RWPE1 (cell line): ENCODE measurements at regions not wholly inside any gene's neighbourhood (a gene's known extent, or its start where the extent isn't known, plus 50 kb on each side); places are given as distances from the start of the nearest gene placed in this dataset.

Source experiments
- CTCF ChIA-PET: fragments of 350-600 bp; sonication (Branson Sonifier 250); formaldehyde crosslinking; extraction: SDS; loops from one replicate; lab custom pipeline; 2021; lab: Yijun Ruan, JAX
- POLR2A ChIA-PET: fragments of 400-600 bp; formaldehyde crosslinking; extraction: SDS; loops from one replicate; lab custom pipeline; 2020; ENCODE audit warnings: antibody characterized with exemption; ENCODE audit not compliant: low non-redundant PET; lab: Yijun Ruan, JAX
- DNase-seq: peaks from one replicate; pipeline ENCODE4 v3.0.0; 2012; ENCODE audit warnings: low spot score
- H3K27ac ChIP-seq: fragments of 450-650 bp; 2 replicates; pipeline ENCODE4 v1.5.1; 2017
- TF ChIP-seq, protein P1 (sequence below): fragments of 450-650 bp; conservative IDR thresholded peaks from 2 replicates; pipeline ENCODE4 v1.5.1; 2017; ENCODE audit warnings: low read depth, mild to moderate bottlenecking

DNA sequence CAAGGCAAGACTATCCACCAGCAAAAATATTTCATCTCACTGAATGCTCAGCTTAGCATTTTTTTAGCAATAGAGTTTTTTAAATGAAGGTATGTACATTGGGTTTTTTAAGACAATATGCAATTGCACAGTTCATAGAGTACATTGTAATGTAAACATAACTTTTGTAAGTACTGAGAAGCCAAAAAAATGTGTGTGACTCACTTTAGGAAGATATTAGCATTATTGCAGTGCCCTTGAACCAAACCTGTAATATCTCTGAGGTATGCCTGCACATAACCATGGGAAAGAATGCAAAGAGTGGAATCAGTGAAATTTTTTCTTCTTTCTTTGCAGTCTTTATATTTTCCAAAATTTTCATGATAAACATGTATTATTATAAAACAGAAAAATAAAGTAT is 1533.3 kb upstream of the WWC1 start:
- no peak overlapping the region for H3K27ac ChIP-seq
- DNase-seq: peak; percentile 37
- TF ChIP-seq, protein P1, sequence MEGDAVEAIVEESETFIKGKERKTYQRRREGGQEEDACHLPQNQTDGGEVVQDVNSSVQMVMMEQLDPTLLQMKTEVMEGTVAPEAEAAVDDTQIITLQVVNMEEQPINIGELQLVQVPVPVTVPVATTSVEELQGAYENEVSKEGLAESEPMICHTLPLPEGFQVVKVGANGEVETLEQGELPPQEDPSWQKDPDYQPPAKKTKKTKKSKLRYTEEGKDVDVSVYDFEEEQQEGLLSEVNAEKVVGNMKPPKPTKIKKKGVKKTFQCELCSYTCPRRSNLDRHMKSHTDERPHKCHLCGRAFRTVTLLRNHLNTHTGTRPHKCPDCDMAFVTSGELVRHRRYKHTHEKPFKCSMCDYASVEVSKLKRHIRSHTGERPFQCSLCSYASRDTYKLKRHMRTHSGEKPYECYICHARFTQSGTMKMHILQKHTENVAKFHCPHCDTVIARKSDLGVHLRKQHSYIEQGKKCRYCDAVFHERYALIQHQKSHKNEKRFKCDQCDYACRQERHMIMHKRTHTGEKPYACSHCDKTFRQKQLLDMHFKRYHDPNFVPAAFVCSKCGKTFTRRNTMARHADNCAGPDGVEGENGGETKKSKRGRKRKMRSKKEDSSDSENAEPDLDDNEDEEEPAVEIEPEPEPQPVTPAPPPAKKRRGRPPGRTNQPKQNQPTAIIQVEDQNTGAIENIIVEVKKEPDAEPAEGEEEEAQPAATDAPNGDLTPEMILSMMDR: no peak
- CTCF ChIA-PET: no interaction called here
- POLR2A ChIA-PET: no interaction called here

DNA sequence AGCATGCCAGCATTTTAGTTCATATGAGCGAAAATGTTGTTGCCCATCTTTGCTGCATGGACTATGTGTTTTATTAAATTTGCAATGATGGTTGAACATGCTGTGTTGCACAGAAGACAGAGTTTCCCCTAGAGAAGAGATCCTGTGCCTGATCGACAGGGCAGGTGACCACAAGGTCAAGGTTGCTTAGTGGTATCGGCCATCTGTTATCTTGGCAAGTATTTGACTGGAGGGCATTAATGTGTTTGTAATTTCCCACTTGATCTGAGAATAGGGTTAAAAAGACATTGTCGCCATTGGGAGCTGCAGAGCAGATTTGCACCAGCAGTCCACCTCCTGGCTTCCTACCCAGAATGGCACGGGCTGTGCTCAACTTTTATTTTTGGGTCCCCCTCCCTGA is 1523.6 kb upstream of the WWC1 start:
- ChIA-PET POLR2A (no interaction called here), CTCF (no interaction called here)
- TF ChIP-seq, protein P1: no peak
- no peak overlapping the region for H3K27ac ChIP-seq
- no peak for DNase-seq

DNA sequence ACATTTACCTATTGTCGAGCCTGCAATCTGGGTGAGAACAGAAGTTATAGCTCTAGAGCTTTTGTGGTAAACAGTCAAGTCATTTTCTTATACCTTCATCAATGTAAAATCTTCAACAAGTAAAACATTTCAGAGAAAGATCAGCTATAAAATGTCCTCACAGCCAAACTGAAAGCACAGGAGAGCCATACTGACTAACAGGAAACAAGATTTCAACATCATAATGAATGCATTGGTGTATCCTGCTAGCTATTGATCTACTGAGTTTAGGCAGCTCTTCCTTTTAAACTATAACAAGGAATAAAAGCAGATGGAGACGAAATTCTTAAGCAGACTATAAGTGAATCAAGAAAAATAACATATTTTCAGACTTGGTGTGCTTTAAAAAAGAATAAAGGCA is 1522.9 kb upstream of the WWC1 start:
- ChIA-PET CTCF (interaction anchor here (0.6 kb wide), 1 partner anchor 264 kb away, joined by 3 read pairs; no protein-coding TSS in a partner anchor), POLR2A (no interaction called here)
- H3K27ac ChIP-seq: no peak overlapping the region

DNA sequence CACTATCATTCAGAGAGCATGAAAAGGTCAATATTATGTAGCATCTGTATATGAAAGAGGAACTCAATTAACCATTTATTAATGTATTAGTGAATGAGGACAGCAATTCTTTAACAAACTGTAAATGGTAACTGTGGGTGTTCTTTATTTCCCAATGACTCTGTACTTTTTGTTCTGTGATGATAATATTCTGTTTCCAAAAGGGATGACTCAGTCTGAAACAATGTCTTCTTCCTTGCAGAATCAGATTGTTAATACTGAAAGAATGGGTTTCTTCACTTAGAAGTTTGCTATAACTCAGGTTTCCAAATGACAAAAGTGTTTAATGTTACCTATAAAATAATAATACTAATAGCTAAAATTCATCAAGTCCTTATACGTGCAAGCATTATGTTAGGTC is 1518.7 kb upstream of the WWC1 start:
- POLR2A ChIA-PET: no interaction called here
- peak; percentile 81 for DNase-seq
- CTCF ChIA-PET: interaction anchor here (0.6 kb wide), 1 partner anchor 16 kb away, joined by 6 read pairs; no protein-coding TSS in a partner anchor
- TF ChIP-seq, protein P1: no peak
- no peak overlapping the region for H3K27ac ChIP-seq

More for the DNA sequence above, 1522.9 kb upstream of the WWC1 start:
- TF ChIP-seq, protein P1: no peak
- DNase-seq: no peak

DNA sequence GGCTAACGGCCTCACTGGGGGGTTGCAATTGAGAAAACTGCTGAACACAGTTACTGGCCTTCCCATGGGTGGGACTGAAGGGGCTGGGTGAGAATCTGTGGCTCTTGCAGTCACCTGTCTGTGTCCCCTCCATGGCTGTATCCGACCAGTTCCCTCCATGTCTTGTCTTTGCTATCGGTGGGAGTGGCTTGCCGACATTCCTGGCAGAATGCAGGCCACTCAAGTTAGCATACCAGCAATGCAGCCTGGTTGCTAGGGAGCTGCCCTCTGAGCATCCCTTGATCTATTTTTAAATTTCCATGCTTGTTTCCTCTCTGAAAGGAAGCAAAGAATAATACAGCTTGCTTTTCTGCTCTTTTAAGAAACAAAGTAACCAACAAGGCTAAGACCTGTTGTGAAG is 1509.7 kb upstream of the WWC1 start:
- no peak overlapping the region for H3K27ac ChIP-seq
- CTCF ChIA-PET: interaction anchor here (0.5 kb wide), 1 partner anchor 825 kb away, joined by 4 read pairs; no protein-coding TSS in a partner anchor
- TF ChIP-seq, protein P1: no peak
- POLR2A ChIA-PET: no interaction called here
- DNase-seq: no peak

DNA sequence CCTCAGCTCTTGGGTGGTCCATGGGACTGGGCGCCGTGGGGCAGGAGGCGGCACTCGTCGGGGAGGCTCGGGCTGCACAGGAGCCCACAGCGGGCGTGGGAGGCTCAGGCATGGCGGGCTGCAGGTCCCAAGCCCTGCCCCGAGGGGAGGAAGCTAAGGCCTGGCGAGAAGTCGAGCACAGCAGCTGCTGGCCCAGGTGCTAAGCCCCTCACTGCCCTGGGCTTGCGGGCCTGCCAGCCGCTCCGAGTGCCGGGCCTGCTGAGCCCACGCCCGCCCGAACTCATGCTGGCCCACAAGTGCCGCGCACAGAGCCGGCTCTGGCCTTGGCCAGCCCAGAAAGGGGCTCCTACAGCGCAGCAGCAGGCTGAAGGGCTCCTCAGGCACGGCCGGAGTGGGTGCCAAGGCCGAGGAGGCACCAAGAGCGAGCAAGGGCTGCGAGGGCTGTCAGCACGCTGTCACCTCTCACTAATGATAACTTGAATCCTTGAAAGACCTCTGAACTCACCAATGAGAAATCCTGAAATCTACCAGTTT is 1506.8 kb upstream of the WWC1 start:
- CTCF ChIA-PET: no interaction called here
- H3K27ac ChIP-seq: no peak overlapping the region
- no peak for DNase-seq
- TF ChIP-seq, protein P1: no peak
- POLR2A ChIA-PET: no interaction called here
